ELF-1 (cell line): ENCODE measurements at regions not wholly inside any gene's neighbourhood (a gene's known extent, or its start where the extent isn't known, plus 50 kb on each side); places are given as distances from the start of the nearest gene placed in this dataset.
"Not testable (repeated sequence)": the region's sequence is repeated elsewhere in the genome, so short reads cannot be mapped to it uniquely, and the experiment has no call there.

Source experiments
- DNase-seq: peaks from one replicate; pipeline ENCODE4 v3.0.0-alpha.2; 2016; ENCODE audit warnings: low read depth, low spot score

GRCh38 chr11:69950120-69950519, 128.0 kb upstream of the ANO1 start:
- DNase-seq = peak; percentile 87

- DNase-seq = no peak
These were observed 127.5 kb upstream of the ANO1 start for GRCh38 chr11:69950621-69951020.

GRCh38 chr11:69951821-69952220, 126.3 kb upstream of the ANO1 start:
- no peak for DNase-seq

GRCh38 chr11:69952229-69952975, 125.7 kb upstream of the ANO1 start:
- DNase-seq = not testable (repeated sequence)

- DNase-seq = no peak
These were observed 124.8 kb upstream of the ANO1 start for GRCh38 chr11:69953356-69953755.

GRCh38 chr11:69954756-69955155, 123.4 kb upstream of the ANO1 start:
- DNase-seq = no peak

GRCh38 chr11:69956669-69957190, 121.4 kb upstream of the ANO1 start:
- no peak for DNase-seq

- no peak for DNase-seq
These were observed 120.3 kb upstream of the ANO1 start for GRCh38 chr11:69957849-69958248.

GRCh38 chr11:69958308-69958707, 119.8 kb upstream of the ANO1 start:
- DNase-seq = no peak

- DNase-seq = no peak
These were observed 118.7 kb upstream of the ANO1 start for GRCh38 chr11:69959461-69959860.

GRCh38 chr11:69961738-69962137, 116.4 kb upstream of the ANO1 start:
- no peak for DNase-seq

GRCh38 chr11:69962152-69962551, 116.0 kb upstream of the ANO1 start:
- DNase-seq = peak; percentile 58

GRCh38 chr11:69963533-69964246, 114.4 kb upstream of the ANO1 start:
- no peak for DNase-seq

- DNase-seq = no peak
These were observed 113.9 kb upstream of the ANO1 start for GRCh38 chr11:69964247-69964643.

GRCh38 chr11:69965821-69966582, 112.1 kb upstream of the ANO1 start:
- no peak for DNase-seq

- DNase-seq = no peak
These were observed 111.6 kb upstream of the ANO1 start for GRCh38 chr11:69966583-69966835.

GRCh38 chr11:69966910-69967483, 111.1 kb upstream of the ANO1 start:
- no peak for DNase-seq

- no peak for DNase-seq
These were observed 110.6 kb upstream of the ANO1 start for GRCh38 chr11:69967484-69967883.

- DNase-seq = no peak
These were observed 109.4 kb upstream of the ANO1 start for GRCh38 chr11:69968396-69969347.

- DNase-seq = no peak
These were observed 108.0 kb upstream of the ANO1 start for GRCh38 chr11:69969890-69970784.
